Sigmoid colon (tissue), 6 donors: ENCODE measurements at regions not wholly inside any gene's neighbourhood (a gene's known extent, or its start where the extent isn't known, plus 50 kb on each side); places are given as distances from the start of the nearest gene placed in this dataset.

Experiments used
- DNase-seq: peaks from one replicate; pipeline ENCODE4 v3.0.0-alpha.2; 2019
- H3K27ac ChIP-seq, 4 donors: fragments of 200-600 bp; sonication (generic); one replicate each; pipeline ENCODE4 v1.5.1; 2016 to 2019; ENCODE audit warnings: mild to moderate bottlenecking in 1 of 4
- H3K27me3 ChIP-seq, 3 donors: fragments of 200-600 bp; sonication (generic); one replicate each; pipeline ENCODE4 v1.5.1; 2019; ENCODE audit warnings: mild to moderate bottlenecking in 1 of 3
- H3K36me3 ChIP-seq, 4 donors: fragments of 200-600 bp; sonication (generic); one replicate each; pipeline ENCODE4 v1.5.1; 2016 to 2019
- H3K4me1 ChIP-seq, 4 donors: fragments of 200-600 bp; sonication (generic); one replicate each; pipeline ENCODE4 v1.5.1; 2017 to 2019
- H3K4me3 ChIP-seq, 4 donors: fragments of 200-600 bp; sonication (generic); one replicate each; pipeline ENCODE4 v1.5.1; 2017 to 2019; ENCODE audit warnings: mild to moderate bottlenecking in 2 of 4, moderate library complexity in 1 of 4
- H3K9me3 ChIP-seq, 4 donors: fragments of 200-600 bp in 3 of 4; sonication (generic) in 3 of 4; one replicate each; pipeline versions ENCODE4 v1.5.1 to v1.6.1; 2013 to 2019
- CTCF ChIP-seq, 4 experiments: fragments of 450-650 bp in 3 of 4; fragments of 200-600 bp in 1 of 4; IDR thresholded peaks; one replicate each; pipeline ENCODE4 v1.5.1; 2016 to 2019; ENCODE audit warnings: antibody characterized with exemption in 4 of 4, mild to moderate bottlenecking in 3 of 4, moderate library complexity in 2 of 4
- EP300 ChIP-seq, 4 donors: sonication (generic); formaldehyde crosslinking; IDR thresholded peaks; one replicate each; pipeline ENCODE4 v1.6.1; 2017; ENCODE audit warnings: antibody characterized with exemption in 4 of 4
- POLR2A ChIP-seq, 2 donors: fragments of 450-650 bp; IDR thresholded peaks; one replicate each; pipeline ENCODE4 v1.6.1; 2016; ENCODE audit warnings: antibody characterized with exemption in 2 of 2, mild to moderate bottlenecking in 2 of 2, moderate library complexity in 2 of 2
- POLR2AphosphoS5 ChIP-seq, 4 donors: sonication (generic); formaldehyde crosslinking; IDR thresholded peaks; one replicate each; pipeline ENCODE4 v1.6.1; 2017; ENCODE audit warnings: antibody characterized with exemption in 4 of 4
- WGBS, 2 donors: extraction: QIAGEN DNeasy Blood & Tissue Kit; methylation state at CpG; one replicate each; pipeline ENCODE4 v1.1.7; 2013; 5-methylcytosine and 5-hydroxymethylcytosine counted together
- intact Hi-C: fragments of 100-400 bp; cut with DNase I; formaldehyde crosslinking; loops from one replicate; pipeline ENCODE4 v1.15.1; 2023
- donor health status: healthy with polysubstance abuse.
- donor health status: healthy.

DNA sequence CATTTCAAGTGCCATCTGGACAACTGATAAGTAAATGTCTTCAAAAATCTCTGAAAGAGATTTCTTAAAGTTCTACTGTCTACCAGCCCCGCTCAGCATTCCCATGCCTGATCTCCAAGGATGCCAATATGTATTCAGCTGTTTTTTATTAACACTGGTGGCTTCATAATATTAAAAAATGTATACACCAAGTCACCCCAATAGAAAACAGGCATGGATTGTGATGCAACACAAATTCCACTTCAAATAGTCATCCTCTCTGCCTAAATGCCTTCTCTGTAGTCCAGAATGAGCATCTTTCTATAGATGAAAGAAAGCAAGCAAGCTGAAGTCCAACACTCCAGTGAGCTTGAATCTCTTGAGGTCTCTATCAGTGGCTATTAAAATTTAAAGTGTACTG lies 152.2 kb upstream of the PPARGC1A start:
- Histone ChIP-seq H3K27ac (no peak overlapping the region), H3K36me3 (no peaks in the 10 kb centered on the region), H3K4me1 (peaks cover 0 to 10% (median 3%) of the 10 kb centered on the region in 4 donors), H3K27me3 (no peaks in the 10 kb centered on the region), H3K9me3 (no peaks in the 10 kb centered on the region), H3K4me3 (no peak overlapping the region)
- TF ChIP-seq CTCF (IDR thresholded peaks at IDR 0.05) (no peak), POLR2A (IDR thresholded peaks at IDR 0.05) (no peak), POLR2AphosphoS5 (IDR thresholded peaks at IDR 0.05) (peak in 1 of 4 donors; percentile 40), EP300 (IDR thresholded peaks at IDR 0.05) (peak in 1 of 4 donors; percentile 18)
- DNase-seq, result no peak
- intact Hi-C loops, result no loop called here
- WGBS, 2 donors, result 90 to 93% methylated on average over 1 of the region's 1 CpG

DNA sequence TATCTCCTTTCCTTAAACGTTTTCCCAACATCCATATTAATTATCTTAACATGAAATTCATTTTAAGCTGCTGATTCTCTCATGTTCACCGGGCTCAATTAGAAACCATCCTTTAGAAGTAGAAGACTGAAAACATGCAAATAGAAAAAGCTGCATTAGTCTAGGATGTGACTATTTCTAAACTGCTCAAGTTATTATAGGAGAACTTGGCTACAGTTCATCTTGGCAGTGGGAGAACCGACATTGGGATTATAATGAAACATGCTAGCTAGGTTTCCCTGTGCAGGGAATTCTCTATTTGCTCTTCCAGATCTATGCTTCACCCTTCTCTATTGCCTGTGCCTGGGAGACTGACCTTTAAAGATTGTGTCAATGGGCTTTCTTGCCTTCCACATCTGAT lies 151.0 kb upstream of the PPARGC1A start:
- no peak overlapping the region for H3K4me3 ChIP-seq
- no peak for DNase-seq
- WGBS, 2 donors, result 74 to 79% methylated on average over 3 of the region's 3 CpGs
- no peak for TF ChIP-seq EP300 (IDR thresholded peaks at IDR 0.05)
- no peak for TF ChIP-seq CTCF (IDR thresholded peaks at IDR 0.05)
- no peak for TF ChIP-seq POLR2A (IDR thresholded peaks at IDR 0.05)
- intact Hi-C loops, result no loop called here
- H3K4me1 ChIP-seq, result peaks cover 0 to 10% (median 3%) of the 10 kb centered on the region in 4 donors
- no peaks in the 10 kb centered on the region for H3K27me3 ChIP-seq
- H3K9me3 ChIP-seq, result no peaks in the 10 kb centered on the region
- H3K36me3 ChIP-seq, result no peaks in the 10 kb centered on the region
- H3K27ac ChIP-seq, result no peak overlapping the region

DNA sequence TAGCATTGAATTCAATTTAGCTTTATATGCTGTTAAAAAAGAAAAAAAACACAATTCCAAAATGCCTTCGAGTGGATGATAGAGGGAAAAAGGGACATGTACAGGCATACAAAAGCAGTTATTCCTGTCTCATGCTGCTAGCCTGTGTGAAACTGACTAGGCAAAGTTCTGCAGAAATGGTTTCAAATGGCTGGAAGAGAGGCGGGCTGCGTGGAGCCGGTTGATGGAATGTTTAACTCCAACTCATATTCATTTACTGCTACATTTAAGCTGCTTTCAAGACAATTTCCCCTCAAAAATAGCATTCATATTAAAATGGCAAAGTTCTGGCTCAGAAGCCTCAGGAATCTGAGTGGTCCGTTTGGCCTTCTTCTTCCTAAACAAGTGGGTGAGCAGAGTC lies 143.8 kb upstream of the PPARGC1A start:
- 87 to 88% methylated on average over 5 of the region's 5 CpGs for WGBS, 2 donors

DNA sequence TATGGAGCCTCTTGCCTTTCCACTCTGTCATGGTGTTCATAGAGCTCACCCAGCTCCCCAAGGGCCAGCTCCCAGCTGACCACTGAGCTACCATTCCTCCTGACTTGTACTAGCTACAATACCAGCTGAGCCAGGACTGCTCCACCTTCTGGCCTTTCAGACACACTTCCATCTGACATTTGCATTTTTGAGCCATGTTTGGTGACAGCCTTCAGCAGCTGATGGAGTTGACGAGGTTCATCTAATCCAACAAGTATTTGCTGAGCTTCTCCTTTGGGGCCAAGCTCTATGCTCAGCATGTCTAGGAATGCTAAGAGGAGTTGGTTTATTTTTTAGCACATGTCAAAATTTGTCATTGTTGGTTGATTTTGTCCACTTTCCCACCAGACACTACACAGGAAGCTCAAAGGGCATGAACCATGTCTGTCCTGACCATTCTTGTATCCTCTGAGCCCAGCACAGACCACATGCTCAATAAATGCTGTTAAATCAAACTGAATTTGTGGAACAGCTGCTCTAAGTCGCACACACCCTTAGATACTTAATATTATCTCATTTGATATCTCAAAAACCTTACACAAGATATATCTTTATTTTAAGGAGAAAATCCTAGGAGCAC lies 142.6 kb upstream of the PPARGC1A start:
- TF ChIP-seq EP300 (IDR thresholded peaks at IDR 0.05), result no peak

More for the DNA sequence above, 143.8 kb upstream of the PPARGC1A start:
- DNase-seq, result no peak
- intact Hi-C loops, result no loop called here
- TF ChIP-seq EP300 (IDR thresholded peaks at IDR 0.05) (no peak), POLR2A (IDR thresholded peaks at IDR 0.05) (no peak), POLR2AphosphoS5 (IDR thresholded peaks at IDR 0.05) (no peak)
- H3K27ac ChIP-seq, result no peak overlapping the region
- H3K9me3 ChIP-seq, result no peaks in the 10 kb centered on the region
- H3K27me3 ChIP-seq, result no peaks in the 10 kb centered on the region
- H3K4me3 ChIP-seq, result no peak overlapping the region
- H3K36me3 ChIP-seq, result no peaks in the 10 kb centered on the region
- H3K4me1 ChIP-seq, result no peaks in the 10 kb centered on the region

GRCh38 chr4:24026596-24026995 lies 136.7 kb upstream of the PPARGC1A start:
- H3K9me3 ChIP-seq, result no peaks in the 10 kb centered on the region
- H3K4me3 ChIP-seq, result no peak overlapping the region
- 77 to 95% methylated on average over 4 of the region's 4 CpGs for WGBS, 2 donors
- no peaks in the 10 kb centered on the region for H3K27me3 ChIP-seq
- H3K4me1 ChIP-seq, result no peaks in the 10 kb centered on the region
- no peak overlapping the region for H3K27ac ChIP-seq
- DNase-seq, result no peak
- TF ChIP-seq EP300 (IDR thresholded peaks at IDR 0.05), result no peak
- no peak for TF ChIP-seq POLR2AphosphoS5 (IDR thresholded peaks at IDR 0.05)
- no peak for TF ChIP-seq CTCF (IDR thresholded peaks at IDR 0.05)
- TF ChIP-seq POLR2A (IDR thresholded peaks at IDR 0.05), result no peak
- intact Hi-C loops, result no loop called here
- H3K36me3 ChIP-seq, result no peaks in the 10 kb centered on the region

More for the DNA sequence above, 142.6 kb upstream of the PPARGC1A start:
- Histone ChIP-seq H3K4me3 (no peak overlapping the region), H3K4me1 (no peaks in the 10 kb centered on the region), H3K9me3 (no peaks in the 10 kb centered on the region), H3K36me3 (no peaks in the 10 kb centered on the region), H3K27ac (no peak overlapping the region), H3K27me3 (no peaks in the 10 kb centered on the region)
- WGBS, 2 donors, result 73 to 83% methylated on average over 2 of the region's 2 CpGs
- intact Hi-C loops, result no loop called here
- no peak for DNase-seq

GRCh38 chr4:24024605-24025004 lies 134.8 kb upstream of the PPARGC1A start:
- TF ChIP-seq CTCF (IDR thresholded peaks at IDR 0.05), result no peak
- no peak for TF ChIP-seq POLR2AphosphoS5 (IDR thresholded peaks at IDR 0.05)
- H3K4me3 ChIP-seq, result no peak overlapping the region
- no peak overlapping the region for H3K27ac ChIP-seq
- H3K9me3 ChIP-seq, result no peaks in the 10 kb centered on the region
- no peaks in the 10 kb centered on the region for H3K27me3 ChIP-seq
- no peak for DNase-seq
- WGBS, 2 donors, result 86 to 93% methylated on average over 4 of the region's 4 CpGs
- no peaks in the 10 kb centered on the region for H3K36me3 ChIP-seq
- intact Hi-C loops, result no loop called here
- H3K4me1 ChIP-seq, result no peaks in the 10 kb centered on the region
